GM12891 (cell line): ENCODE measurements at regions not wholly inside any gene's neighbourhood (a gene's known extent, or its start where the extent isn't known, plus 50 kb on each side); places are given as distances from the start of the nearest gene placed in this dataset.

Source experiments
- DNase-seq: peaks from one replicate; pipeline ENCODE4 v3.0.0; 2011; ENCODE audit warnings: low spot score; ENCODE audit not compliant: insufficient read length
- FAIRE-seq: peaks from 2 replicates; lab custom pipeline; 2011; peaks lifted over from hg19 to GRCh38; lab: Jason Lieb, UNC
- PAX5 ChIP-seq: IDR thresholded peaks from 2 replicates; pipeline ENCODE4 v1.6.1; 2011; ENCODE audit warnings: low read length, moderate library complexity, mild to moderate bottlenecking; ENCODE audit not compliant: insufficient read depth, severe bottlenecking
- POLR2A ChIP-seq: IDR thresholded peaks from 2 replicates; pipeline ENCODE4 v1.6.1; 2011; ENCODE audit warnings: low read depth, low read length, control low read depth
- POLR2AphosphoS5 ChIP-seq: IDR thresholded peaks from 2 replicates; pipeline ENCODE4 v1.6.1; 2011; ENCODE audit warnings: low read depth, low read length, control low read depth
- POU2F2 ChIP-seq: IDR thresholded peaks from 2 replicates; pipeline ENCODE4 v1.6.1; 2011; ENCODE audit warnings: low read depth, mild to moderate bottlenecking, control low read depth, low read length, moderate library complexity
- SPI1 ChIP-seq: IDR thresholded peaks from 2 replicates; pipeline ENCODE4 v1.6.1; 2011; ENCODE audit warnings: low read depth, low read length, control low read depth
- TAF1 ChIP-seq: IDR thresholded peaks from 2 replicates; pipeline ENCODE4 v1.6.1; 2011; ENCODE audit warnings: low read depth, low read length, control low read depth

- TF ChIP-seq POLR2AphosphoS5 = no peak
- no peak for TF ChIP-seq POU2F2
- TF ChIP-seq SPI1 = no peak
- no peak for TF ChIP-seq POLR2A
- TF ChIP-seq PAX5 = no peak
- no peak for TF ChIP-seq TAF1
- DNase-seq (no peak), FAIRE-seq (no peak)
These were observed 82.4 kb downstream of the MRPS30 start for GRCh38 chr5:44891116-44891515.

DNA sequence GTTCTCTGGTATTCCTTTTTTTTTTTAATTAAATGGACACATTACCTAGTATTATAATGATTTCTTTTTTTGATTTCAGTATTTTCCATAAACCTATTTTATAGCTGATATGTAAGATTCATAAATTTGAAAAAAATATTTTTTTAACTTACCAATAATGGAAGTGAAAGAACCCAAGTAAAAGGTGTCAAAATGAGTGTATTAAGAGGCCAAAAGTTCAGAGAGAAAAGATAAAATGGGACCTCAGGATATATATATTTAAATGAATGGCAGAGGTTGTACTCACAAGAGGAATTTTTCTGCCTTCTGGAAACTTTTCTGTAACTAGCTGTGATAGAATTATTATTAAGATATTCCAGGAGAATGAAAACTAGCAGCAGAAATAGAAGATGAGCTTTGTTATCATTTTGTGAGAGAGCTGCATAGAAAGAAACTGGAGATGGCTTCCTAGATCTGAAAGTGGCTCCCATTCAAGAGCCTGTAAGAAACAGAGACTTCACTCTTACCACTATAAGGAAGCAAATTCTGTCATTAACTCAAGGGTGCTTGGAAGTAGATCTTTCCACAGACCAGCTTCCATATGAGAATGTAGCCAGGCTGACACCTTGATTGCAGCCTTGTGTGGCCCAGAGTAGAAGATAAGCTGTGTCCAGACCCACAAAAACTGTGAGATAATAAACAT is 91.7 kb downstream of the MRPS30 start:
- TF ChIP-seq POLR2A = no peak
- no peak for TF ChIP-seq TAF1
- no peak for TF ChIP-seq POU2F2
- no peak for TF ChIP-seq POLR2AphosphoS5
- no peak for TF ChIP-seq PAX5
- TF ChIP-seq SPI1 = no peak
- no peak for DNase-seq
- FAIRE-seq = peak; percentile 57

DNA sequence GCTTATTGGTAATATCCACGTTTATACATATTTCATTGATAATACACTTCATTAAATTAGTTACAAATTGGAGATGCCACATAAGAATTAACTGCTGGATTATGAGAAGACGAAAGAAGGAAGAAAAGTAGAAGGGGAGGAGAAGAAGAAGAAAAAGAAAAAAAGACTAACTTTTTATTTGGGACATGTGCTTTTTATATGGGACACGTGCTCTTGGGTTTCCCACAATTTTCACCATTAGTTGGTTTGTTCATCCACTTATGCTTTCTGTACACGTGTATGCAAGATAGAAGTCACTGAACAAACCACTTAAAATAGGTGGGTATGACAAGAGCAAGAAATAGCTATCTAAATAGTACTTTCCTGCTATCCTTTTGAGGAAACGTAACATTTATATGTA is 98.6 kb downstream of the MRPS30 start:
- DNase-seq (no peak), FAIRE-seq (no peak)
- TF ChIP-seq PAX5 (no peak), POU2F2 (no peak), SPI1 (no peak), TAF1 (no peak), POLR2AphosphoS5 (no peak), POLR2A (no peak)

DNA sequence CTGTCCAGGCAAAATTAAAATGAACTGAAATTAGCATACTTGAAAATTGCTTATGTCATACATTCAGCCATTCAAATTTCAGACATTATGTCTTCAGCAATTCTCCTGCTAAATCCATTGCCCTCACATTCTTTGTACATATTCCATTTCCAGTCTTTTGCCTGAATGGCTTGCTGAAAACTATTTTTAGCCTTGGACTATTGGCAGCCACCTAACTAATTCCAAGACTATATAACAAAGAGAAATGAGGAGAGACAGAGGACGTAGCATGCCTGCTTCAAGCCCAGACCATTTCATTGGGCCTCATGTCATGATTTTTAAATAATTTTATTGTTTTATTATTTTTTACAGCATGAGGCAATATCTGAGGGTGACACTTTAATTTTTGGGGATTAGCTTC is 100.3 kb downstream of the MRPS30 start:
- TF ChIP-seq POU2F2 (no peak), SPI1 (no peak), PAX5 (no peak), TAF1 (no peak)
- FAIRE-seq = no peak
- no peak for DNase-seq

DNA sequence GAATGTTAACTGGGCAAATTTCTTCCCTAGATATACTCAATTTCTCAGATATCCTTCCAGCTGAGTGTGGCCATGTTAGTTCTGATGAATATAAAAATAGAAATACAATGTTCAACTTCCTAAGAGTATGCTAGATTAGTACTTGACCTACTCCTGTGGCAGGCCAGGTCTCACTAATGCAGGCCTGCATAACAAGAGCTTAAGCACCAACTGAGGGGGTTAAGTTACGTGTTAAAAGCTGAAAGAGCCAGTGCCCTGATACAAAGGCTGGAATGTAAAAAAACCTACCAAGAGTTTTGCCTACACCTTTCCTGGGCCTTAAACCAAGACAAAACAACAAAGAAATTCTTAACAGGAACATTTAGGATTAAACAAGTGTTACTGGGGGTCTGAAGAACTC is 102.8 kb downstream of the MRPS30 start:
- FAIRE-seq = no peak
- no peak for TF ChIP-seq PAX5

DNA sequence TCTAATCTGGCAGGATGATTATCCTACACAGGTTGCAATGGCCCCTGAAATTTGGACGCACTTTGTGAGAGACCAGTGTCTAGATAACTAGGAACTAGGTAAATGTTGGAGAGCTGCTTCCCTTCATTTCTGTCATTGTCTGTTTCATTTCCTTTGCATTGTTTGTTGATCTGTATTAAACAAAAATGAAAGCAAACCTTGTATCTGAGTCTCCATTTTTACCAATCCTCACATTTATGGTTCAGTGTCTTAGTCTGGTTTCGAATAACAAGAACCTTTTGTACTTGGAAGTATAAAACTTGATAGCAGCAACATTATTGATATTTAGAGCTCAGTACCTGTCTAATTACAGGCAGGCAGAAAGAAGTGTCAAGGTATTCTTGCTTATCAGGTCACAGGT is 105.5 kb downstream of the MRPS30 start:
- DNase-seq = no peak
- no peak for TF ChIP-seq SPI1
- TF ChIP-seq PAX5 = no peak
- TF ChIP-seq POU2F2 = no peak
- FAIRE-seq = no peak

More for the DNA sequence above, 102.8 kb downstream of the MRPS30 start:
- DNase-seq = no peak

GRCh38 chr5:44919560-44919959 is 110.8 kb downstream of the MRPS30 start:
- no peak for FAIRE-seq
- no peak for DNase-seq
- TF ChIP-seq TAF1 (no peak), POU2F2 (no peak), POLR2A (no peak), PAX5 (no peak)

- TF ChIP-seq POLR2A = no peak
- TF ChIP-seq PAX5 = no peak
- no peak for TF ChIP-seq POLR2AphosphoS5
- TF ChIP-seq SPI1 = no peak
- no peak for TF ChIP-seq TAF1
- TF ChIP-seq POU2F2 = no peak
- DNase-seq = no peak
- FAIRE-seq = no peak
These were observed 118.5 kb downstream of the MRPS30 start for GRCh38 chr5:44927115-44927733.

GRCh38 chr5:44932922-44933585 is 124.3 kb downstream of the MRPS30 start:
- FAIRE-seq = no peak
- DNase-seq = no peak
- TF ChIP-seq POU2F2 (no peak), TAF1 (no peak), PAX5 (no peak), POLR2A (no peak), SPI1 (no peak), POLR2AphosphoS5 (no peak)

GRCh38 chr5:44933686-44934085 is 124.9 kb downstream of the MRPS30 start:
- DNase-seq (no peak), FAIRE-seq (no peak)
- TF ChIP-seq TAF1 (no peak), POLR2A (no peak), SPI1 (no peak), PAX5 (no peak)
